Muscle layer of colon (tissue), 2 donors: ENCODE measurements at regions not wholly inside any gene's neighbourhood (a gene's known extent, or its start where the extent isn't known, plus 50 kb on each side); places are given as distances from the start of the nearest gene placed in this dataset.
"Not testable (repeated sequence)": the region's sequence is repeated elsewhere in the genome, so short reads cannot be mapped to it uniquely, and the experiment has no call there.

ENCODE experiments used
- H3K27ac ChIP-seq: one replicate; pipeline ENCODE4 v1.7.0; 2013; ENCODE audit warnings: low read depth, mild to moderate bottlenecking, low read length, moderate library complexity
- H3K27me3 ChIP-seq, 2 donors: one replicate each; pipeline ENCODE4 v1.7.0; 2013; ENCODE audit warnings: low read length in 2 of 2, mild to moderate bottlenecking in 2 of 2; ENCODE audit not compliant: insufficient read depth in 2 of 2, control insufficient read depth in 1 of 2
- H3K36me3 ChIP-seq: one replicate; pipeline ENCODE4 v1.7.0; 2013; ENCODE audit warnings: mild to moderate bottlenecking, low read length; ENCODE audit not compliant: insufficient read depth
- H3K4me1 ChIP-seq: one replicate; pipeline ENCODE4 v1.7.0; 2013; ENCODE audit warnings: mild to moderate bottlenecking, low read length; ENCODE audit not compliant: insufficient read depth
- H3K4me3 ChIP-seq, 2 donors: one replicate each; pipeline ENCODE4 v1.7.0; 2013; ENCODE audit warnings: low read length in 2 of 2, low read depth in 1 of 2, mild to moderate bottlenecking in 1 of 2, moderate library complexity in 1 of 2
- H3K9ac ChIP-seq: one replicate; pipeline ENCODE4 v1.7.0; 2013; ENCODE audit warnings: low read length
- H3K9me3 ChIP-seq: one replicate; pipeline ENCODE4 v1.7.0; 2013; ENCODE audit warnings: mild to moderate bottlenecking, low read length
- donor health status: abdominal sarcoma.
- donor health status: Adenocarcinoma of cecum.

DNA sequence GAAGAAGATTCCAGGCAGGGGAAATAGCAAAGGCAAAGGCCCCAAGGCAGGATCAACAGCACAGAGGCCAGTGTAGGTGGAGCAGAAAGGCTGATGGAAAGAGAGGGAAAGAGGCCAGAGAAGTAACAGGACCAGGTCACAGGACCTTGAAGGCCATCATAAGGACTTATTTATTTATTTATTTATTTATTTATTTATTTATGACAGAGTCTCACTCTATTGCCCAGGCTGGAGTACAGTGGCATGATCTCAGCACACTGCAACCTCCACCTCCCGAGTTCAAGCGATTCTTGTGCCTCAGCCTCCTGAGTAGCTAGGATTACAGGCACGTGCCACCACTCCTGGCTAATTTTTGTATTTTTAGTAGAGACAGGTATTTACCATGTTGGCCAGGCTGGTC, 731.1 kb downstream of the MAFB start:
- not testable (repeated sequence) for H3K9ac ChIP-seq, H3K36me3 ChIP-seq, H3K9me3 ChIP-seq, H3K27me3 ChIP-seq, H3K4me3 ChIP-seq, H3K27ac ChIP-seq
- H3K4me1 ChIP-seq, result peaks cover 14% of the 10 kb centered on the region

GRCh38 chr20:39954621-39955020, 734.4 kb downstream of the MAFB start:
- Histone ChIP-seq H3K27ac (no peak overlapping the region), H3K36me3 (no peaks in the 10 kb centered on the region), H3K9me3 (no peaks in the 10 kb centered on the region), H3K9ac (no peak overlapping the region), H3K4me1 (no peaks in the 10 kb centered on the region), H3K27me3 (no peaks in the 10 kb centered on the region), H3K4me3 (no peak overlapping the region)

DNA sequence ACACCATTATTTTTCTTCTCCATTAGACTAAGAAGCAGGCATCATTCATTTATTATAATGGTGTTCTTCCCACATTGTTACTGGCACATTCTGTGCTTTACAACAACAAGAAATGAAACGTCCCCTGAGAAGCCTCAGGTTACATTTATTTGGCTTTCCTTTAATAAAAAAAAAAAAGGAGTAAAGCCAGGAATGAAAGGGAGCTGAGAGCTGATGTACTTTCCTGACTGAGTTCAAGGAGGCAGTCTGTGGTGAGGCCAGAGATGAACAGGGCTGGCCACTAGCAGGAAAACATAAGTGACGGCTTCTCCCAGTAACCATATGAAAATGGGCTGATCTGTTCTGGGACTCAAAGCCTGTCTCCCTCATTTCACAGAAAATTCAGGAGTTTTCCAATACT, 742.1 kb downstream of the MAFB start:
- H3K36me3 ChIP-seq, result no peaks in the 10 kb centered on the region
- no peak overlapping the region for H3K27ac ChIP-seq
- no peaks in the 10 kb centered on the region for H3K27me3 ChIP-seq
- no peaks in the 10 kb centered on the region for H3K9me3 ChIP-seq
- no peak overlapping the region for H3K4me3 ChIP-seq
- no peaks in the 10 kb centered on the region for H3K4me1 ChIP-seq
- no peak overlapping the region for H3K9ac ChIP-seq

- Histone ChIP-seq H3K36me3 (no peaks in the 10 kb centered on the region), H3K27me3 (no peaks in the 10 kb centered on the region), H3K4me1 (peaks cover 6% of the 10 kb centered on the region), H3K9me3 (no peaks in the 10 kb centered on the region), H3K9ac (no peak overlapping the region), H3K27ac (no peak overlapping the region), H3K4me3 (no peak overlapping the region)
Observed at GRCh38 chr20:39946053-39946810, 742.8 kb downstream of the MAFB start.

DNA sequence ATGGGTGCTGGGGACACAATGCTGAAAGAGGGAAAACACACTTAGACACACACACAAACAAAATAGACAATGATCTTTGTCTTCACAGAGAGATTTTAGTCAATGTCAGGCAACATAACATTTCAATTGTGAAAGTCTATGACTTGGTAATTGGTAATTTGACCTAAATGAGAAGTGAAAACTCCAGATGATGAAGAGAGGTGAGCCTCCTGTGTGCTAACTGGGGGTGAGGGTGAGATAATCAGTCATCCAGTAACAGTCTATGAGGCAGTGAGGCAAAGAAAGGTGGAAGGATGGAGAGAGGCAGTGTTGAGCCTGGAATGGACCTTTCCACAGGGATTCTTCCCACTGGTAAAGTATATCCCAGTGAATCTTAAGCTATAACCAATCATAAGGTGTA, 744.2 kb downstream of the MAFB start:
- Histone ChIP-seq H3K27me3 (no peaks in the 10 kb centered on the region), H3K36me3 (no peaks in the 10 kb centered on the region), H3K9ac (no peak overlapping the region), H3K27ac (no peak overlapping the region), H3K4me1 (peaks cover 9% of the 10 kb centered on the region), H3K9me3 (no peaks in the 10 kb centered on the region), H3K4me3 (no peak overlapping the region)

DNA sequence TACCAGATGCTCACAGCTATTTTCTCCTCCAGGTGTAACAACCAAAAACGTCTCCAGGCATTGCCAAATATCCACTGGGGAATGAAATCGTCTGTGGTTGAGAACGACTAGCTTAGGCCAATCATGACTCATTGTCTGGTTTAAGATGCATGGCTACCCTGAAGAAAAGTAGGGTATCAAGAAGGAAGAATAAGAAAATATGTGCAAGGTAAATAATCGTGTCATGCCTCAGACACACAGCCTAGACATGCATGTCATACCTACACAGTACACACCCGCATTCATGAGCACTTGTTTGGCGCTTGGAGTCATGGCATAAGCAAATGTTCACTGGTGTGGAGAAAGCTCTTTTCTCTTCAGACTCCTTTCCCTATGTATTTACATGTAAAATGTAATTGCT, 745.7 kb downstream of the MAFB start:
- no peak overlapping the region for H3K27ac ChIP-seq
- H3K9ac ChIP-seq, result no peak overlapping the region
- H3K9me3 ChIP-seq, result no peaks in the 10 kb centered on the region
- H3K36me3 ChIP-seq, result no peaks in the 10 kb centered on the region
- no peak overlapping the region for H3K4me3 ChIP-seq
- H3K4me1 ChIP-seq, result peaks cover 9% of the 10 kb centered on the region
- no peaks in the 10 kb centered on the region for H3K27me3 ChIP-seq

- Histone ChIP-seq H3K27ac (no peak overlapping the region), H3K36me3 (no peaks in the 10 kb centered on the region), H3K9me3 (no peaks in the 10 kb centered on the region), H3K9ac (no peak overlapping the region), H3K4me3 (no peak overlapping the region), H3K27me3 (no peaks in the 10 kb centered on the region), H3K4me1 (peaks cover 9% of the 10 kb centered on the region)
Observed at GRCh38 chr20:39941245-39941644, 747.8 kb downstream of the MAFB start.

GRCh38 chr20:39939241-39939865, 749.7 kb downstream of the MAFB start:
- Histone ChIP-seq H3K4me1 (peaks cover 9% of the 10 kb centered on the region), H3K9me3 (no peaks in the 10 kb centered on the region), H3K36me3 (no peaks in the 10 kb centered on the region), H3K27me3 (no peaks in the 10 kb centered on the region), H3K9ac (no peak overlapping the region), H3K27ac (no peak overlapping the region), H3K4me3 (no peak overlapping the region)

DNA sequence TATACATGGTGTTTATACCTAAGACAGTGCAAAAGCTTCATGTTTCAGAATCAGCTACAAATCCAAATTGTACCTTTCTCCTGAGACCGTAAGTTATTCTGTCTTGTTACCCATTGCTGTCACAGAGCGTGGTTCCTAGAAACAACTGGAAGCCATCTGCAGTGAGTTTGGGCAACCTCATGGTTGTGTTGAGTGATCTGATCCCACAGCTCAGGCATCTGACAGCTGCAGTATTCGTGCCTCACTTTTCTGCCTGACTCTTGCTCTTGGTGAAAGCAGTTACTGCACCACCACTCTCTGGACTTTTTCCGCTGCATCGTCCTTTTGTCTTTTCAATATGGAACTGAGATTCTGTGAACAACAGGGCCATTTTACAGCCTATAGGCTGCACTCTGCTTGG, 752.6 kb downstream of the MAFB start:
- Histone ChIP-seq H3K4me3 (no peak overlapping the region), H3K4me1 (peaks cover 5% of the 10 kb centered on the region)

DNA sequence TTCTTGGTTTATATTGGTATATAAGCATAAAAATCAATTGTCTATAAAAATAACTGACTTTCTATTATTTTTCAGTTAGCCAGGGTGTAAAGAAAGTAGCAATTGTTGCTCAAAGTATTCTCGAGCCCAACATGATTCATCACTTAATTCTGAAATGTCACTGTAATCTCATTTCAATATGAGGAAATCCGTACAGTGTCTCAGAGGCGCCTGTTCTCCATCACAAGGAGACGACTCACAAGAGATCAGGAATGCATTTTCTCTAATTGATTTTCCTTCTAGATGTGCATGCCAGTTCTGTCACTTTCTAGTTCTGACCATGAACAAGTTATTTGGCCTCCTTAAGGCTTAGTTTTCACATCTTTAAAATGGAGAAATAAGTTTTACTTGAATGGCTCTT, 753.1 kb downstream of the MAFB start:
- peaks cover under 1% of the 10 kb centered on the region for H3K4me1 ChIP-seq
- H3K27ac ChIP-seq, result no peak overlapping the region
- no peaks in the 10 kb centered on the region for H3K36me3 ChIP-seq
- H3K27me3 ChIP-seq, result no peaks in the 10 kb centered on the region
- no peak overlapping the region for H3K4me3 ChIP-seq
- H3K9me3 ChIP-seq, result no peaks in the 10 kb centered on the region
- no peak overlapping the region for H3K9ac ChIP-seq

More for the DNA sequence above, 752.6 kb downstream of the MAFB start:
- Histone ChIP-seq H3K27me3 (no peaks in the 10 kb centered on the region), H3K27ac (no peak overlapping the region), H3K36me3 (no peaks in the 10 kb centered on the region), H3K9ac (no peak overlapping the region), H3K9me3 (no peaks in the 10 kb centered on the region)

GRCh38 chr20:39916236-39916765, 772.7 kb downstream of the MAFB start:
- Histone ChIP-seq H3K9ac (no peak overlapping the region), H3K27ac (no peak overlapping the region), H3K4me3 (no peak overlapping the region), H3K27me3 (no peaks in the 10 kb centered on the region), H3K9me3 (no peaks in the 10 kb centered on the region), H3K4me1 (no peaks in the 10 kb centered on the region), H3K36me3 (no peaks in the 10 kb centered on the region)

DNA sequence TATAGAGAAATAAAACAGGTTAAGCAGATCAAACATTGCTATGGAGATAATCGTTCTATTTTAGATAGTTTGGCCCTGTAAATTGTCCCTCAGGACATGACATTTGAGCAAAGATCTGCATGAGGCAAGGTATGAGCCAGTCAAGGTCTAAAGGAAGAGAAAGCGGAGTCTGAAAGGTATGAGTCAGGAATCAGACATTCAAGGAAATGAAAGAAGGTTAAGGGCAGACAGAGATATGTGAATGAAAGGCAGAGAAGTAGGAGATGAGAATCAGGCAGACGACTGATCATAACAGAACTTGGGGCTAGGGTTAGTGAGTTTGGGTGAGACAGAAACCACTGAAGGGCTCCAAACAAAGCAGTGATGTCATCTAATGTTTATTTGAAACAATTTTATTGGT, 775.8 kb downstream of the MAFB start:
- no peak overlapping the region for H3K27ac ChIP-seq
- no peaks in the 10 kb centered on the region for H3K9me3 ChIP-seq
- no peaks in the 10 kb centered on the region for H3K36me3 ChIP-seq
- H3K9ac ChIP-seq, result no peak overlapping the region
- no peaks in the 10 kb centered on the region for H3K4me1 ChIP-seq
- no peak overlapping the region for H3K4me3 ChIP-seq
- no peaks in the 10 kb centered on the region for H3K27me3 ChIP-seq
